Right lobe of liver (tissue), 4 donors: ENCODE measurements at regions not wholly inside any gene's neighbourhood (a gene's known extent, or its start where the extent isn't known, plus 50 kb on each side); places are given as distances from the start of the nearest gene placed in this dataset.

Source experiments
- POLR2A ChIP-seq: fragments of 450-650 bp; IDR thresholded peaks from one replicate; pipeline ENCODE4 v1.6.1; 2017; ENCODE audit warnings: antibody characterized with exemption, mild to moderate bottlenecking
- TF ChIP-seq, protein P1 (sequence below), 4 donors: fragments of 200-600 bp in 3 of 4; fragments of 450-650 bp in 1 of 4; IDR thresholded peaks; one replicate each; pipeline versions ENCODE4 v1.5.1 to v1.8.0; 2016 to 2022; ENCODE audit warnings: antibody characterized with exemption in 4 of 4, mild to moderate bottlenecking in 2 of 4
- donor health status: DM: no; HTN: no; CAD: no.
- donor health status: DM: no; HTN: no; CAD: no.
- donor health status: DM: no; HTN: yes; CAD: no.

- TF ChIP-seq, protein P1, sequence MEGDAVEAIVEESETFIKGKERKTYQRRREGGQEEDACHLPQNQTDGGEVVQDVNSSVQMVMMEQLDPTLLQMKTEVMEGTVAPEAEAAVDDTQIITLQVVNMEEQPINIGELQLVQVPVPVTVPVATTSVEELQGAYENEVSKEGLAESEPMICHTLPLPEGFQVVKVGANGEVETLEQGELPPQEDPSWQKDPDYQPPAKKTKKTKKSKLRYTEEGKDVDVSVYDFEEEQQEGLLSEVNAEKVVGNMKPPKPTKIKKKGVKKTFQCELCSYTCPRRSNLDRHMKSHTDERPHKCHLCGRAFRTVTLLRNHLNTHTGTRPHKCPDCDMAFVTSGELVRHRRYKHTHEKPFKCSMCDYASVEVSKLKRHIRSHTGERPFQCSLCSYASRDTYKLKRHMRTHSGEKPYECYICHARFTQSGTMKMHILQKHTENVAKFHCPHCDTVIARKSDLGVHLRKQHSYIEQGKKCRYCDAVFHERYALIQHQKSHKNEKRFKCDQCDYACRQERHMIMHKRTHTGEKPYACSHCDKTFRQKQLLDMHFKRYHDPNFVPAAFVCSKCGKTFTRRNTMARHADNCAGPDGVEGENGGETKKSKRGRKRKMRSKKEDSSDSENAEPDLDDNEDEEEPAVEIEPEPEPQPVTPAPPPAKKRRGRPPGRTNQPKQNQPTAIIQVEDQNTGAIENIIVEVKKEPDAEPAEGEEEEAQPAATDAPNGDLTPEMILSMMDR (IDR thresholded peaks at IDR 0.05) = no peak
- no peak for TF ChIP-seq POLR2A
These were observed 560.8 kb upstream of the LARGE1 start for GRCh38 chr22:34481090-34481489.
